CD4-positive, alpha-beta T cell treated with Interleukin-6 for 4 hours (primary cell): ENCODE measurements at regions not wholly inside any gene's neighbourhood (a gene's known extent, or its start where the extent isn't known, plus 50 kb on each side); places are given as distances from the start of the nearest gene placed in this dataset.
A peak's percentile ranks its signal among the peaks of the same experiment; 100 is the strongest.

Source experiments
- DNase-seq: peaks from one replicate; pipeline ENCODE4 v3.0.0-alpha.2; 2020; ENCODE audit warnings: mixed read lengths

DNA sequence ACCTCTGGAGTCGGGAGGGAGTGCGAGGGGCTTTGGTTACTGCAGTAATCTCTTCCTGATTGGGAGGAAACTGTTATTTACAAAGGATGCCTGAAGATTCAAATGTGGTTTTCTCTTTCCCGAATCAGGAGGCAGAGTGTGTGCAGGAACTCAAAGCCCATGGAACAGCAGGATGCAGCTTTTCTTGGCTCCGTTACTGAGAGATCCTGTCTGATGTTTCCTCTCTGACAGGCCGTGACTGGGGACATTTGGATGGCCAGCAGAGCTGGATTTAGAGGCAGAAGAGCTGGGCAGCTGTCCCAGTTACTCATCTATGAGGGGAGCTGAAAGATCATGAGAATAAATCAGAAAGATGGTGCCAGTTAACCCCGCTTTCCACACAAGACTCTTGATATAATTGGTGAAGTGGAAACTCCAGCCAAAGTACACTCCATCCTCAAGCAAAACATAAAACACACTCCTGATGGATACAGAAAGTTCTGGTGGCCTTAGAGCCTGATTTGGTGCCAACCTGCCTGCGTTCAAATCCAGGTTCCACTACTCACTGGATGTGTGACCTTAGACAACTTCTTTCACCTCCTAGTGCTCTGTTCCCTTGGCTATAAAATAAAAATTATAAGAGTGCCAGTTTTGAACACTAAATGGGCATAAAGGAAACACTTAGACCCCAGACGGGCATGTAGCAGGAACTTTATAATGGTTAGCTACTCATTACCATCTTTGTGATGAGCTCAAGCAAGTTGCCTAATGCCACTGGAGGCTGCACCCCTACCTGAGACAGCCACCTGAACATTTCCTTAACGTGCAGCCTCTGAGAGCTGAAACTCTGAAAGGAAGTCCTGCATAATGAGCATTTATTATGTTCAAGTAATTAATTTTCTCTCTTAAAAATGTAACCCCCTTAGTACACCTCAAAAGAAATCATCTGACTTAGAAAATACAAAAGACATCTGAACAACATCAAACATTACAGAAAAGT lies 349.0 kb upstream of the GATB start:
- DNase-seq: no peak

DNA sequence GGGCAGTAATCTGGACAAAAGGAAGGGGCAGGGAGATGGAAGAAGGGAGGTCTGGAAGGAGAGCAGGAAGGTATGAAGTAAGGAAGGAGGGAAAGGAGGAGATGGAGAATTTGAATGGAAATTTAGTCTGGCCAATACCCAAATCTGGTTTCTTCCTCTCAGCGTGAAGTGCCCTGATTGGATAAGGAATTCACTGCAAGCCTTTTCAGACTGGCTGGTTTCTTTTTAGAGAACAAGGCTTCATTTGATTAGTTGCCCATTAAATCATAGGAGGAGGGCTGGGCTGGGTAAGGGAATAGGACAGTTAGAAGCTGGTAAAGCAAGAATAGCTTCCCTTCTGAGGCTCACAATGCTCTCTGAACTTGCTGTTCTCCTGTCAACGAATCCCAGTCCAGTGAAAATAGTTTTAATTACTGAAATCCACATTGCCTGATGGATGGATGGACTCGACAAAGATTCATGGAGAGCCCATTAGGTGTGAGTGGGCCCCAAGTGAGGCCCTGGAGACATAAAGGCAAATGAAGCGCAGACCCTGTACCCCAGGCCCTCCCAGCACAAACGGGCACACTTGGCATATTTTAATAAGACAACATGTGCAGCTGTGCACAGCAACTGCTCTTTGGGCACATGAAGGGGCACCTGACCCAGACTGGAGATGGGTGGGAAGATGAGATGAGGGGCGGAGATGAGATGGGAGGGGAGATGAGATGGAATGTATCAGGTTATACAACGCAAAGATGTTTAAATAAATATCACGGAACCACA lies 347.1 kb upstream of the GATB start:
- DNase-seq: no peak

- DNase-seq: no peak
Measured at GRCh38 chr4:152106781-152107321, 346.0 kb upstream of the GATB start.

DNA sequence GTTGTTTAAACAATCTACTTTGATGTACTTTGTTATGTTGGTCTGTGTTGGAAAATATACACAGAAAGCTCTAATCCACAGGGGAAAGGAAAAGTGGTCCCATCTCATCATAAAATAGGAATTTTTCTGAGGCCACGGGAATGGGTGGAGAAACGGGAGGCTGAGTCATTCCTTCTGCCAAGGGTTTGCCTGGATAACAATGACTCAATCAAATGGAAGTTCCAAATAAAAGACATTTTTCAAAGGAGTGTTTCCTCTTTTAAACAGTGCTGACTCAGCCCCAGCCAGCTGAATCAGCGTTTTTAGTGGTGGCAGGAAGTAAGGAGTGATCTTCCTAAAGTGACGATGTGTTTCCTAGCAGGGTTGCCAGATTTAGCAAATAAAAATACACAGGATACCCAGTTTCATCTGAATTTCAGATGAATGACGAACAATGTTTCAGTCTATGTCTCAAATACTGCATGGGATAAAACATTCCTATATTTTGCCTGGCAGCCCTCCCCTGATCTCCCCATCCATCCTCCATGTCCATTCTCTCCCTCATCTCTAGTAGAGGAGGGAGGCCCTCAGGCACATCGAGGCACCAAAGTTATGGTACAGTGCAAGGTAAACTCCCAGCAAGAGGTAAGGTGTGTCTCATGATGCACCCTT lies 345.4 kb upstream of the GATB start:
- peak; percentile 53 for DNase-seq

DNA sequence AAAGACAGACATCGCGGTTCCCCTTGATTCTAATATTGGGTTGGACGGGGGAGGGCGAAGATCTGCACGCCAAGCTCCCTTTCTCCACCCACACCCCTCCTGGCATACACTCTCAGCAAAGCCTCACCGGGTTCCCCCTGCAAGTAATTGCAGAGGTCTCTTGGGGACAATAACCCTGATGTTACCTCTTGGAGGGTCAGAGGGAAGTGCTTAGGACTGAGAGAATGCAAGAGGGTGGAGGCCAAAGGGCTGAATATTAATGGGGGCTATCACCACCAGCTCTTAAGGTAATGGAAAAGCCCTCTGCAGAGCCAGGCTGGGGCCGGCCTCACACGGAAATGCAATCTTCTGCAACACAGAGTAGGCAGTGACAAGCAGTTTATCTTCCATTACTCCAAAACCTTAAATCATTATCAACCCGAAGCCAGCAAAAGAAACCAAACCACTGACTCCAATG lies 344.1 kb upstream of the GATB start:
- no peak for DNase-seq

GRCh38 chr4:152104356-152104755 lies 343.5 kb upstream of the GATB start:
- DNase-seq: no peak

DNA sequence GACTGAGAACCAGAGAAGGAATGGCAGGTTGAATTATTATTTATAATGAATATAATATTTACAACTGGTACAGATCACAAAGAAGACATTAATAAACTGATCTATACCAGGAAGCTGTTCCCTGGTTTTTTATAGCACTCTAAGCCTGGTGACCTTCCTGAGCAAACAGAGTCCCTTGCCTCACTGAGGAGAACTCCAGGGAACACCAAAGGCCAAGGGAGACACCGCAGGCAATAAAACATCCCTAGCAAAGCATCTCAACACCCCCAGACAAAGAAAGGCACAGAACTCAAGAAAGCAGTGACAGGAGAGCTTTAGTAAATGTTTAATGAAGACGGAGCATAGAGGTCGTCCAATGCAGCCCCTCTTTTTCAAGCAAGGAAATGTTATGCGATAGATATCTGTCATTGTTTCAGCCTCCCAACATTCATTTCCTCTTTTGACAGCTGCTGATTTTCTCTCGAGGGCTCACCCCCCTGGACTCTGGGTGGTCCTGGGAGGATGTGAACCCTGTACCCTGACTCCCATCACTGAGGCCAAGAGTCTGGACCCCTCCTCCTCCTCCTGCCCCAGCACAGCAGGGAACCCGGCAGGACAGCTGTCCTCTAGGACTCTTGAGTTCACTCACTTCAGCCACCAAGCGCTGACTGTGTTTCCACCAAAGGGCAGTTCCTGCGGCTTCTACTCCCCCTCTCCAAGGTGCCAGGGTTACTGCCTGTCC lies 342.5 kb upstream of the GATB start:
- DNase-seq: no peak

DNA sequence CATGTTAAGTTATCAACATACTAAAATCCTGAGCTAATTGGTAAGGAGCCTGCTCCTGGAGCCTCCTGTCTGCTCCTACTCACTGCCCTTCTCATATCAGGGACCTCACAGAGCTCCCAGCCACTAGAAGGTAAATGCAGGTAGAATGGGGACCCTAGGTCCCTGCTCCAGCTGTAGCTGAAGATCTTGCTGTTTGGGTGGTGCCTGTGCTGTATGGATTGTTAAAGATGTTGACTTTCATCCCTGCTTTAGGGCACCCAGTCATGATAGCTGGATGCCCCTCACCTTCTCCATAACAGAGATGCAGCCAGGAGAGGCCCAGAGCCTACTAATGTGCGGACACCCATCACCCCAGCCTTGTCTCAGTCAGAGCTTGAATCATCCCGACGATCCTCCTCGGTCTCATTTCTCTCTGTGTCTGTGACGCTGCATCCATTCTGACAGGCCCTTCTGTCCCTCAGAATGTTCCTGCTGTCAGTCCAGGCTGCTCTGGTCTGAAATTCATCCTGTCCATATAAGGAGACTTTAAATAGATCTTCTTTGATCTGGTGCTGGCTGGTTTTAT lies 341.7 kb upstream of the GATB start:
- no peak for DNase-seq

GRCh38 chr4:152101556-152102435 lies 341.0 kb upstream of the GATB start:
- DNase-seq: no peak

DNA sequence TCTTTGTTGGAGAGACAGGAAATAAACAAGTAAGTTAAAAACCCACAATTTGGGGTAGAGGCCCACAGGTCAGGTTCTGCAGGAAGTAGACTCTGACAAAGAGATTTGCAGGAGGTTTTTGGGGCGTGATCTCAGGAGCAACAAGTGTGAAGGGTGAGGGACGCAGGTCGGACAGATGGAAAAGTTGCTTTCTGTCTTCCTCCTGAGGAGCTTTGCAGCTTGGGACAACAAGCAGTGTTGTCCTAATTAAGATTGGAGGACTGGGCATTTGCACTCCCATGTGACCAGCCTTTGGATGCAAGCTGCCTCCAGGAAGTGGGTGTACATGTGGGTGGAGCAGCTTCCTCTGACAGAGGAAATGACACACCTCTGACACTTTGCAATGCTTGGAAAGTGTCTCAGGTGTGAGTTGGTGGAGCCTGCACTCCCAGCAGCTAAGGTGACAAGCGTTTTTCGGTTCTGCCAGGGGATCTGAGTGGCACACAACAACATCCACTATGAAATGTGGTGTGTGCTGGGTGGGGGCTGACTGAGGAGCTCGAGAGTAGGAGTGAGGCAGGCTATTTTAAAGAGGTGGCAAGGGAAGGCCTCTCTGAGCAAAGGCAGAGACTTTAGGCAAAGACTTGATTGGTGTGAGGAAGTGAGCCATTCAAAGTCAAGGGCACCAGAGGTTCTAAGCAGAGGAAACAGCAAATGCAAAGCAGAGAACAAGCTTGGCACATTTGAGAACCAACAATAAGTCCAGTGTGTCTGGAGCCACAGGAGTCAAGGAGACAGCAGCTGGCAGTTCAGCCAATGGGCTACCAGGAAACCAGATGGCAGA lies 339.8 kb upstream of the GATB start:
- DNase-seq: peak; percentile 86

DNA sequence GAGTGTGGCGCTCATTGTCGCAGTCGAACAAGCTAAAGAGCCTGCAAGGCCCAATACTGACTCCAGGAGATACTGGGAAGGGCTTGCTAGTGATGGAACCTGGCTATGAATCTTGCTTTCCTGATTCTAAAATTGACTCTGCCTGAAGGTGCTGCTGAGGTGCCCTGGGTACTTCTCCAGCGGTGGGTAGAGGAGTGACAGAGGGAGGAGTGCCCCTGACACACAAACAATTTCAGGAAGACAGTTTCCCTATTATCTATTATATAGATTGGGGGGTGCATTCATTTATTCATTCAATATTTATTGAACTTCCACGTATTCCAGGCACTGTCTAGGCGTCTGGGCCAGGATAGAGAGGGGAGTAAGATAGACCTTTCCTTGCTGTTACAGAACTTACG lies 339.2 kb upstream of the GATB start:
- DNase-seq: peak; percentile 46

GRCh38 chr4:152099555-152099954 lies 338.7 kb upstream of the GATB start:
- DNase-seq: peak; percentile 32

DNA sequence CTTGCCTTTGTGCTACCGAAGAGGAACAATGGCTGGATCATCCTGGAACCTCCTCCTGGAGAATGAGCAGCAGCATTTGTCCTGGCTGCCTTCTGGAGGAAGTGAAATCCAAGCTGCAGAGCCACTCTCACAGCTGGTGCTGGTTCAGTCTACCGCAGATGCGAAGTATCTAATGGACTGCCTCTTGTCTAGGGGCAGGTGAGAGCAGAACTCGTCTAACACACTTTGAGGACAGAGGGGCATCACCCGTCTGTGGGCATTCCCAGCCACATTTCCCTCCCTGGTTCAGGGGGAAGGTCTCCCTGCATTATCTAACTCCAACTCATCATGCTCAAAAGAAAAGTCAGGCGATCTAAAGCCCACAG lies 338.2 kb upstream of the GATB start:
- no peak for DNase-seq

- DNase-seq: no peak
Measured at GRCh38 chr4:152098365-152099060, 337.7 kb upstream of the GATB start.

- DNase-seq: no peak
Measured at GRCh38 chr4:152097371-152097770, 336.6 kb upstream of the GATB start.

DNA sequence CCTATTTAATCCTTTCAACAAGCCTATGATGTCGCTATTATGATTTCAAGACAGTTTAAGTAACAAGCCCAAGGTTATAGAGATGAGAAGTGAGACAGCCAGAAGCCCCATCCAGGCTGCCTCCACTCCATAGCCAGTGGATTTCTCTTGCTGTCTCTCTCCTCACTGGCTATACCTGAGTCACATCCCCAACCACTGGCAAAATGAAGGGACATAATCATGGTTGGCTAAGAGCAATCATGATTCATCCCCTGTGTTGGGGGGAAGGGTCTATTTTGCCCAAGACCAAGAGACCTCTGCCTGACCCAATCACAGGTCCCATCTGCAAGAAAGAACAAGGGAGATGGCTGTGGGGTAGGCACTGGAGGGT lies 334.9 kb upstream of the GATB start:
- no peak for DNase-seq

DNA sequence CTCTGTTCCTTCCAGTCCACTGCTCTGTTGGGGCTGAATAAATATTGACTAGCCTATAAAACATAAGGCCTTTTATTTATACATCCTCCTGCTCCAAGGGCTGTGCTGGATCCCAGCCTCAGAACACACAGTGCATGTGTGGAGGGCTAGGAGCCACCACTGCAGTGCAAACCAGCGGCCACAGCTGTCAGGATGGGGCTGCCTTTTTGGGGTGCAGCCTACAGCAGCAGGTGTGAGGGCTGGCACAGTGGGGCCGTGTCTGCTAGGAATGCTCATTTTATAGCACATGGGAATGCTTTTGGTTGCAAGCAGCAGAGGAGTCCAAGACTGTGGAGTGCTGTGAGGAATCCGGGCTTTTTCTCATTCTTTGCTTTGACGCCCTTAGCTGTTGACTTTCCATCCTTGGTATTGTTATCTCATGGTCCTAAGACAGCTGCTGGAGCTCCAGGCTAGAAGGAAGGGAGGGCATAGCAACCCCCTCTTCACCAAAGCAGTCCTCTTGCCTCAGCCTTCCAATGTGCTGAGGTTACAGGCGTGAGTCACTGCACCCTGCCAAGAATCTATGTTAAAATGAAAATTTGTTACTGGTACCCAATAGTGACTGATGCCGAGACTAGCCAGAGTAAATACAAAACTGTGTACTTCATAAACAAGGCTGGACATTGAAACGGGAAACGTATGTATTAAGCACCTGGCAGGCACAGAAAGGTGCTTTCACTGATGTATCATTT lies 334.3 kb upstream of the GATB start:
- DNase-seq: peak; percentile 50

GRCh38 chr4:152091405-152091804 lies 330.6 kb upstream of the GATB start:
- DNase-seq: no peak

- peak; percentile 56 for DNase-seq
Measured at GRCh38 chr4:152090543-152090942, 329.7 kb upstream of the GATB start.
